ENCODE measurements at regions not wholly inside any gene's neighbourhood (a gene's known extent, or its start where the extent isn't known, plus 50 kb on each side); places are given as distances from the start of the nearest gene placed in this dataset.

- WGBS = 78% methylated on average over 2 of the region's 2 CpGs
- Histone ChIP-seq H3K36me3 (no peaks in the 10 kb centered on the region), H3K4me3 (no peak overlapping the region), H3K4me1 (no peaks in the 10 kb centered on the region), H3K27me3 (no peaks in the 10 kb centered on the region), H3K27ac (replicated peaks in 1 of 4) (no peak overlapping the region), H3K9me3 (no peaks in the 10 kb centered on the region)
- intact Hi-C loops (cut with DNase I) = no loop called here
- TF ChIP-seq POLR2AphosphoS5 (IDR thresholded peaks at IDR 0.05) (no peak), POLR2A (IDR thresholded peaks at IDR 0.05; ENCODE audit: low read depth) (no peak), EP300 (IDR thresholded peaks at IDR 0.05) (no peak)
- TF ChIP-seq, protein P1, sequence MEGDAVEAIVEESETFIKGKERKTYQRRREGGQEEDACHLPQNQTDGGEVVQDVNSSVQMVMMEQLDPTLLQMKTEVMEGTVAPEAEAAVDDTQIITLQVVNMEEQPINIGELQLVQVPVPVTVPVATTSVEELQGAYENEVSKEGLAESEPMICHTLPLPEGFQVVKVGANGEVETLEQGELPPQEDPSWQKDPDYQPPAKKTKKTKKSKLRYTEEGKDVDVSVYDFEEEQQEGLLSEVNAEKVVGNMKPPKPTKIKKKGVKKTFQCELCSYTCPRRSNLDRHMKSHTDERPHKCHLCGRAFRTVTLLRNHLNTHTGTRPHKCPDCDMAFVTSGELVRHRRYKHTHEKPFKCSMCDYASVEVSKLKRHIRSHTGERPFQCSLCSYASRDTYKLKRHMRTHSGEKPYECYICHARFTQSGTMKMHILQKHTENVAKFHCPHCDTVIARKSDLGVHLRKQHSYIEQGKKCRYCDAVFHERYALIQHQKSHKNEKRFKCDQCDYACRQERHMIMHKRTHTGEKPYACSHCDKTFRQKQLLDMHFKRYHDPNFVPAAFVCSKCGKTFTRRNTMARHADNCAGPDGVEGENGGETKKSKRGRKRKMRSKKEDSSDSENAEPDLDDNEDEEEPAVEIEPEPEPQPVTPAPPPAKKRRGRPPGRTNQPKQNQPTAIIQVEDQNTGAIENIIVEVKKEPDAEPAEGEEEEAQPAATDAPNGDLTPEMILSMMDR (IDR thresholded peaks at IDR 0.05) = no peak
- no peak for DNase-seq (ENCODE audit: extremely low spot score)
These were observed 1602.3 kb upstream of the PRR20A start for GRCh38 chr13:55538424-55538823.

- intact Hi-C loops (cut with DNase I) = no loop called here
- TF ChIP-seq EP300 (IDR thresholded peaks at IDR 0.05) (no peak), POLR2A (IDR thresholded peaks at IDR 0.05; ENCODE audit: low read depth) (no peak), POLR2AphosphoS5 (IDR thresholded peaks at IDR 0.05) (no peak)
- TF ChIP-seq, protein P1 (IDR thresholded peaks at IDR 0.05) = no peak
These were observed 1597.7 kb upstream of the PRR20A start for GRCh38 chr13:55543053-55543452.

GRCh38 chr13:55550624-55551023 is 1590.1 kb upstream of the PRR20A start:
- TF ChIP-seq, protein P1 (IDR thresholded peaks at IDR 0.05) = no peak
- TF ChIP-seq POLR2A (IDR thresholded peaks at IDR 0.05; ENCODE audit: low read depth) (no peak), POLR2AphosphoS5 (IDR thresholded peaks at IDR 0.05) (no peak), EP300 (IDR thresholded peaks at IDR 0.05) (no peak)
- intact Hi-C loops (cut with DNase I) = no loop called here
- Histone ChIP-seq H3K4me3 (no peak overlapping the region), H3K36me3 (no peaks in the 10 kb centered on the region), H3K9me3 (no peaks in the 10 kb centered on the region), H3K4me1 (no peaks in the 10 kb centered on the region), H3K27ac (replicated peaks in 1 of 4) (no peak overlapping the region), H3K27me3 (no peaks in the 10 kb centered on the region)
- no peak for DNase-seq (ENCODE audit: extremely low spot score)

More at GRCh38 chr13:55543053-55543452, 1597.7 kb upstream of the PRR20A start:
- no peaks in the 10 kb centered on the region for H3K9me3 ChIP-seq
- no peaks in the 10 kb centered on the region for H3K36me3 ChIP-seq
- no peaks in the 10 kb centered on the region for H3K27me3 ChIP-seq
- DNase-seq (ENCODE audit: extremely low spot score) = no peak
- H3K27ac ChIP-seq (replicated peaks in 1 of 4) = no peak overlapping the region
- H3K4me1 ChIP-seq = no peaks in the 10 kb centered on the region
- H3K4me3 ChIP-seq = no peak overlapping the region

DNA sequence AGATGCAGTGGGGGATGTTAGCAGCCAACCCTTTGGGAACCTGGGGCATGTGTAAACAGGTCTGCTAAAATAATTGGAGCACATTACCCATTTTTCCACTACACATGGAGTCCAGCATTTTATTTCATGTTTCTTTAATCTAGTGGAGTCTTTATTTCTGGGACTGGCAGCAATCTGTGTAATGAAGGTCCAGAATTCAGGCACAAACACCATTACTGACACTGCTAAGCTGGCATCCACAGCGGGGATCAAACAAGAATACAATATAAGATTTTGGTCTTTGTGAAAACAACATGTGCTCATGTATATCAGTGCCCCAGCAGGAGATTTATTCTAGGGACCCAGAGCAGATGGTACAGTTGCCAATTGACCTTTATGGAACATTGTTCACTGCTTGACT is 1587.0 kb upstream of the PRR20A start:
- DNase-seq (ENCODE audit: extremely low spot score) = no peak
- WGBS = 90% methylated on average over 1 of the region's 1 CpG

DNA sequence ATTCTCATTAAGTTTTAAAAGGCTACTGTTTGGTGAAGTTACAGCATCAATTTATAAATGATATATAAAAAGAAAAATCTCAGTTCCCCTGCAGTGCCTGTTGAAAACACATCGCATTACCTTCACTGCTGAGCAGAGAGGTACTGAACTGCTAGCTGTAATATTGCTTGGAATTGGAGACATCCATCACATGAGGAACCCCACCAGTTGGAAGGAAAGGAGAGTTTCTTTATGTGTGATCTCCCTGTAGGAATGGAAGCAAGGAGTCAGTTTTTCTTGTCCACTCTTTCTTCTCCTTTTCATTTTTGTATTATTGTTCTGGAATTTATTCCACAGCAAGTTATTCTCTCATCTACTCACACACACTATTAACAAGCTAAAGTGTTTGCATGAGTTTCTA is 1586.0 kb upstream of the PRR20A start:
- H3K27me3 ChIP-seq = no peaks in the 10 kb centered on the region
- intact Hi-C loops (cut with DNase I) = no loop called here
- no peaks in the 10 kb centered on the region for H3K4me1 ChIP-seq
- TF ChIP-seq POLR2AphosphoS5 (IDR thresholded peaks at IDR 0.05) (no peak), POLR2A (IDR thresholded peaks at IDR 0.05; ENCODE audit: low read depth) (no peak), EP300 (IDR thresholded peaks at IDR 0.05) (no peak)
- TF ChIP-seq, protein P1 (IDR thresholded peaks at IDR 0.05) = no peak
- WGBS = 84% methylated on average over 1 of the region's 1 CpG
- peaks cover 0 to 3% (median 0%) of the 10 kb centered on the region in 4 donors for H3K9me3 ChIP-seq
- H3K27ac ChIP-seq (replicated peaks in 1 of 4) = no peak overlapping the region
- no peak for DNase-seq (ENCODE audit: extremely low spot score)
- H3K4me3 ChIP-seq = no peak overlapping the region
- H3K36me3 ChIP-seq = no peaks in the 10 kb centered on the region

More for the DNA sequence above, 1587.0 kb upstream of the PRR20A start:
- Histone ChIP-seq H3K9me3 (peaks cover 0 to 3% (median 0%) of the 10 kb centered on the region in 4 donors), H3K36me3 (no peaks in the 10 kb centered on the region), H3K4me3 (no peak overlapping the region), H3K27me3 (no peaks in the 10 kb centered on the region), H3K27ac (replicated peaks in 1 of 4) (no peak overlapping the region), H3K4me1 (no peaks in the 10 kb centered on the region)
- TF ChIP-seq POLR2AphosphoS5 (IDR thresholded peaks at IDR 0.05) = no peak
- no peak for TF ChIP-seq POLR2A (IDR thresholded peaks at IDR 0.05; ENCODE audit: low read depth)
- no peak for TF ChIP-seq EP300 (IDR thresholded peaks at IDR 0.05)
- TF ChIP-seq, protein P1 (IDR thresholded peaks at IDR 0.05) = no peak
- intact Hi-C loops (cut with DNase I) = no loop called here

Data from esophagus muscularis mucosa (tissue), 4 donors.